ENCODE measurements at regions not wholly inside any gene's neighbourhood (a gene's known extent, or its start where the extent isn't known, plus 50 kb on each side); places are given as distances from the start of the nearest gene placed in this dataset.

DNA sequence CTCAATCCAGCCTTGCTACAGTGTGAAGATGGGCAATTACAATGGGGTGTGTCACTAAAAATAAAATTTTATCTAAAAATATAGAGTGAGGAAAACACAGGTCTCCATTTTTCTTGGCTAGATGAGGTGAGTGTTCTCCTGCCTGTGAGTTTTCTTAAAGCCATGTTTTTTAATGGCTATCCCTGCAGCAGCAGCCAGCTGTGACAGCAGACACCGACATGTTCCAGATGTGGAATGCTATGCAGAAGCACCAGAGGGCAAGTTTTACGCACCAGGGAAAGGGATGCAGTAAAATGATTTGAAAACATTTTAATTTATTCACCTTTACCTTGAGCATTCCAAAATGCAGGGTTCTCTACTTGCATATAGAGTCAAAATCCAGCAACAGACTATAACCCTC, 577.0 kb upstream of the STXBP6 start:
- TF ChIP-seq, protein P1, sequence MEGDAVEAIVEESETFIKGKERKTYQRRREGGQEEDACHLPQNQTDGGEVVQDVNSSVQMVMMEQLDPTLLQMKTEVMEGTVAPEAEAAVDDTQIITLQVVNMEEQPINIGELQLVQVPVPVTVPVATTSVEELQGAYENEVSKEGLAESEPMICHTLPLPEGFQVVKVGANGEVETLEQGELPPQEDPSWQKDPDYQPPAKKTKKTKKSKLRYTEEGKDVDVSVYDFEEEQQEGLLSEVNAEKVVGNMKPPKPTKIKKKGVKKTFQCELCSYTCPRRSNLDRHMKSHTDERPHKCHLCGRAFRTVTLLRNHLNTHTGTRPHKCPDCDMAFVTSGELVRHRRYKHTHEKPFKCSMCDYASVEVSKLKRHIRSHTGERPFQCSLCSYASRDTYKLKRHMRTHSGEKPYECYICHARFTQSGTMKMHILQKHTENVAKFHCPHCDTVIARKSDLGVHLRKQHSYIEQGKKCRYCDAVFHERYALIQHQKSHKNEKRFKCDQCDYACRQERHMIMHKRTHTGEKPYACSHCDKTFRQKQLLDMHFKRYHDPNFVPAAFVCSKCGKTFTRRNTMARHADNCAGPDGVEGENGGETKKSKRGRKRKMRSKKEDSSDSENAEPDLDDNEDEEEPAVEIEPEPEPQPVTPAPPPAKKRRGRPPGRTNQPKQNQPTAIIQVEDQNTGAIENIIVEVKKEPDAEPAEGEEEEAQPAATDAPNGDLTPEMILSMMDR (IDR thresholded peaks at IDR 0.05; ENCODE audit: borderline replicate concordance, control extremely low read depth, extremely low read depth, insufficient read depth, missing control alignments), result no peak
- in situ Hi-C loops (cut with MboI; ENCODE audit: low sequenced_read_pairs, unreplicated experiment), result no loop called here
- DNase-seq (ENCODE audit: low spot score), result no peak

DNA sequence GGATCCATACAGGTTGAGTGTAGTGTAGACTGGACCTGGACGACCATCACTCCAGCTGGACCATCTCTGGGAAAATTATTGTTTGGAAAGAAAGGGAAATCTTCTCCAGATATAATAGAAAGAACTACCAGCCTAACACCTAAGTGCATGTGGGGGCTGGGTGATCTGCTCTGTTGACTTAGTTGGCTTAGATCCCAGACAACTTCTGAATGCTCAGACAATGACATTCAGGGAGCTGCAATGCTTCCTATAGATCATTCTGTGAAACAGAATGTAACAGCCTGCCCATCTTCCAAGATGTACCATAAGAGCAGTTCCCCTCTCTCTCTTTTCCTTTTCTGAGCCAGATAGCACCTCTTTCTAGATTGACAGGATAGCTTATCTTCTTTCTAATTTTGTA, 572.8 kb upstream of the STXBP6 start:
- in situ Hi-C loops (cut with MboI; ENCODE audit: low sequenced_read_pairs, unreplicated experiment), result no loop called here
- TF ChIP-seq, protein P1 (IDR thresholded peaks at IDR 0.05; ENCODE audit: borderline replicate concordance, control extremely low read depth, extremely low read depth, insufficient read depth, missing control alignments), result no peak
- DNase-seq (ENCODE audit: low spot score), result no peak

DNA sequence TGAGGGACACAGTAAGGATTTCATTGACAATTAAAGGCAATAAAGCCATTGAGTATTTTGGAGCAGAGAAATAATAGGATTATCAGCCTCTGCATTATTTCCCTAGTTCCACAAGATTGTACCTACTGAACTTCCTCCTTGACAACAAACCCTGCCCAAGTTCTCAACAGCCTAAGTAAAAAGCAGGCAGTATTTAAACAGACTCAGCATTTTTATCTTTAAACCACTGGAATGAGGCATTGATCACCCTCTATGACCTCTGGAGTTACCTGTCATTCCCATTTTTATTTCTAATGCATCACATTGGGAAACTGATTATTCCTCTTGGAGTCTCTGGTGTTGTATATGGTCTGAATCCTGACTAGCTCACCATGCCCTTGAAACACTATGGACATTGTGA, 570.6 kb upstream of the STXBP6 start:
- TF ChIP-seq, protein P1 (IDR thresholded peaks at IDR 0.05; ENCODE audit: borderline replicate concordance, control extremely low read depth, extremely low read depth, insufficient read depth, missing control alignments), result no peak

DNA sequence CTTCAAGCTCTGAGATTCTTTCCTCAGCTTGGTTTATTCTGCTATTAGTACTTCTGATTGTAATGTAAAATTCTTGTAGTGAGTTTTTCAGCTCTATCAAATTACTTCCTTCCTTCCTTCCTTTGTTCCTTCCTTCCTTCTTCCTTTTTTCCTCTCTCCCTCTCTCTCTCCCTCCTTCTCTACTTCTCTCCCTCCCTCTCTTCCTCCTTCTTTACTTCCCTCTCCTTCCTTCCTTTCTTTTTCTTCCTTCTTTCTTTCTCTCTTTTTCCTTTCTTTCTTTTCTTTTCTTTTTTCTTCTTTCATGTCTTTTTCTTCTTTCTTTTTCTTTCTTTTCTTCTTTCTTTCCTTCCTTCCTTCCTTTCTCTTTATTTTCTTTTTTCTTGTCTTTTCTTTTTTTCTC, 565.2 kb upstream of the STXBP6 start:
- TF ChIP-seq, protein P1 (IDR thresholded peaks at IDR 0.05; ENCODE audit: borderline replicate concordance, control extremely low read depth, extremely low read depth, insufficient read depth, missing control alignments), result no peak
- in situ Hi-C loops (cut with MboI; ENCODE audit: low sequenced_read_pairs, unreplicated experiment), result no loop called here
- DNase-seq (ENCODE audit: low spot score), result no peak

More for the DNA sequence above, 570.6 kb upstream of the STXBP6 start:
- in situ Hi-C loops (cut with MboI; ENCODE audit: low sequenced_read_pairs, unreplicated experiment), result no loop called here
- DNase-seq (ENCODE audit: low spot score), result no peak

DNA sequence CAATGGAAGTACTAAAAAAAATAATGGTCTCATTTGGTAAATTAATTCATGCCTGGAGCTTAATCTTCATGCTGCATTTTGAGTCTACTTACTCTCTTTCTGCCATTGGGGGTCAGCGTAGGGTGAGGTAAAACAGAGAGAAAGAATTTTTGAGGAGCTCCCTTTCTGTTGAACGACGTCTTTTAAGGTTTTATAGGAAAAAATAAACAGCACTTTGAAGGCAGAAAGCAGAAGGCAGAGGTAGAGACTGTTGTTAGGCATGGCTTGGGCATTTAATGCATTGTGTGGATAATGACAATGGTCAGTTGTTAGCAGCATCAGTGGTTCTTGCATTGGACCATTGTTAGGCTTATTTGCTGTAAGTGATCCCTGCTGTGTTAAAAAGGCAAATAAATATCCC, 557.2 kb upstream of the STXBP6 start:
- TF ChIP-seq, protein P1 (IDR thresholded peaks at IDR 0.05; ENCODE audit: borderline replicate concordance, control extremely low read depth, extremely low read depth, insufficient read depth, missing control alignments), result no peak
- in situ Hi-C loops (cut with MboI; ENCODE audit: low sequenced_read_pairs, unreplicated experiment), result no loop called here
- no peak for DNase-seq (ENCODE audit: low spot score)

DNA sequence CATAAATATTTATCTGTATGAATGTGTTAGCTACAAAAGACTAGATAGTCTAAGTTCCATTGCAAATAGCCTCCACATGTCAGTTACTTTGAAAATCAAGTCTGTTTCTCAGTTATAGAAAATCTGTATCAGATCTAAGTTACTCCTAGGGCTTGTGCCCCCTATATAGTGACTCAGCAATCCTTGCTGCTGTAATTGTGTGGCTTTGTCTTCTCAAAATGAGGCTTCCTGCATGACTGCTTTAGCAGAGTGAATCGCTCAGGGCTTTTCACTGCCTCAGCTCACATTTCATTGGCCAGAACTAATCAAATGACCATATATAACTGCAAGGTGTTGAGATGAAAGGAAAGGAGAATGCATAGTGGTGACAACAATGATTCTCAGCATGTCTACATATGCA, 552.2 kb upstream of the STXBP6 start:
- no peak for DNase-seq (ENCODE audit: low spot score)
- TF ChIP-seq, protein P1 (IDR thresholded peaks at IDR 0.05; ENCODE audit: borderline replicate concordance, control extremely low read depth, extremely low read depth, insufficient read depth, missing control alignments), result no peak
- in situ Hi-C loops (cut with MboI; ENCODE audit: low sequenced_read_pairs, unreplicated experiment), result no loop called here

DNA sequence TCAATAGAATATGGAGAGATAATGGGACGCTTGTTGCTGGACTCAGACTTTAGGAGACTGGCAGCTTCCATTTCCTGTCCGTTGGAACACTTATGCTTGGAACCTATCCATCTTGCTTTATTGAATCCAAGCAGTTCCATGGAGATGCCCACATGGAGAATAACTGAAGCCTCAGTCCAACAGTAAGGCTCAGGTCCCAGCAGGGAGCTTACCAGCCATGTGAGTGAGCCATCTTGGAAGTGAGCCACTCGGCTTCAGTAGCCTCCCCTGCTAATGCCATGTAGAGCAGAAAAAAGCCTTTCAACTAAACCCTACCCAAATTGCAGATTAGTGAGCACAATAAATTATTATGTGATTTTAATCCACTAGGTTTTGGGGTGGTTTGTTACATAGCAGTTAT, 538.8 kb upstream of the STXBP6 start:
- no peak for DNase-seq (ENCODE audit: low spot score)
- TF ChIP-seq, protein P1 (IDR thresholded peaks at IDR 0.05; ENCODE audit: borderline replicate concordance, control extremely low read depth, extremely low read depth, insufficient read depth, missing control alignments), result no peak
- in situ Hi-C loops (cut with MboI; ENCODE audit: low sequenced_read_pairs, unreplicated experiment), result no loop called here
